Gastrocnemius medialis (tissue), 4 donors: ENCODE measurements at regions not wholly inside any gene's neighbourhood (a gene's known extent, or its start where the extent isn't known, plus 50 kb on each side); places are given as distances from the start of the nearest gene placed in this dataset.

Source experiments
- POLR2A ChIP-seq, 2 donors: fragments of 450-650 bp; IDR thresholded peaks; one replicate each; pipeline ENCODE4 v1.6.1; 2017; ENCODE audit warnings: antibody characterized with exemption in 2 of 2, mild to moderate bottlenecking in 2 of 2, moderate library complexity in 2 of 2
- TF ChIP-seq, protein P1 (sequence below), 5 experiments: fragments of 450-650 bp in 3 of 5; fragments of 200-600 bp in 2 of 5; sonication (generic) in 2 of 5; IDR thresholded peaks in 4 of 5; conservative IDR thresholded peaks in 1 of 5; 1 replicate in 4 of 5; 2 replicates in 1 of 5; pipeline ENCODE4 v1.5.1; 2016 to 2019; ENCODE audit warnings: antibody characterized with exemption in 5 of 5, mild to moderate bottlenecking in 3 of 5, moderate library complexity in 3 of 5

DNA sequence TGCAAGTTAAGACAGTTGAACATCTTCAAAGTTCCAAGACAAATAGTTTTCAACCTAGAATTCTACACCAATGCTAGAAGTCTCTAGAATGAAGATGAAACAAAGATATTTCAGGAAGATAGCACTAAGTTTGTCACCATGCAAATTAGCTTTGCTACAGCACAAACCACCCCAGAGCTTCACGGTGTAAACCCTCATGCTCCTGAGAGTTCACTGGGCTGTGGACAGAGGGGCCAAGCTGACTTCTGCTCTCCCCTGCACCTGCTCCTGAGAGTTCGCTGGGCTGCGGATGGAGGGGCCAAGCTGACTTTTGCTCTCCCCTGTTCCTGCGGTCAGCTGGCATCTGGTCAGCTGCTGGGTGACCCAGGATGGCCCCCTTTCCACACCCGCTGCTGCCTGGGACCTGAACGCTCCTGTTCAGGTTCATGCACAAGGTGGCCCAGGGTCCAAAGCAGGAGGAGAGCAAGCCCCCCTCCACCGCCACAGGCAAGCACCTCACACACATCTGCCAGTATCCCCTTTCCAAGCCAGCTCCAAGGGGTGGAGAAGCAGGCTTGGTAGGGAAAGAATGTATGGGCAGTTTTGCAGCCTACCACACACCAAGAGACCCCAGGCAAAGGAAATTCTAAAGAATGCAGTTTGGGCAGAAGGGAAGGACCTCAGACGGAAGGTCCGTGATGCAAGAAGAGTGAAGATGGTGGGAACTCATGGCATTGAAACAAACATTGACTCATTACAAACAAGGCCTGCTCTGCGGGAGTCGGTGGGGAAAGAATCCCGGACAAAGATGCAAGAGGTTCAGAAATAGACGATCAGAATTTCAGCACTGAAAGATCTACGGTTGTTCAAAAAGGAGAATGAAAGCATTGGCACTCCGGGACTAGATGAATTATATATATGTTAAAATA, 137.8 kb upstream of the PPP2R2D start:
- TF ChIP-seq, protein P1, sequence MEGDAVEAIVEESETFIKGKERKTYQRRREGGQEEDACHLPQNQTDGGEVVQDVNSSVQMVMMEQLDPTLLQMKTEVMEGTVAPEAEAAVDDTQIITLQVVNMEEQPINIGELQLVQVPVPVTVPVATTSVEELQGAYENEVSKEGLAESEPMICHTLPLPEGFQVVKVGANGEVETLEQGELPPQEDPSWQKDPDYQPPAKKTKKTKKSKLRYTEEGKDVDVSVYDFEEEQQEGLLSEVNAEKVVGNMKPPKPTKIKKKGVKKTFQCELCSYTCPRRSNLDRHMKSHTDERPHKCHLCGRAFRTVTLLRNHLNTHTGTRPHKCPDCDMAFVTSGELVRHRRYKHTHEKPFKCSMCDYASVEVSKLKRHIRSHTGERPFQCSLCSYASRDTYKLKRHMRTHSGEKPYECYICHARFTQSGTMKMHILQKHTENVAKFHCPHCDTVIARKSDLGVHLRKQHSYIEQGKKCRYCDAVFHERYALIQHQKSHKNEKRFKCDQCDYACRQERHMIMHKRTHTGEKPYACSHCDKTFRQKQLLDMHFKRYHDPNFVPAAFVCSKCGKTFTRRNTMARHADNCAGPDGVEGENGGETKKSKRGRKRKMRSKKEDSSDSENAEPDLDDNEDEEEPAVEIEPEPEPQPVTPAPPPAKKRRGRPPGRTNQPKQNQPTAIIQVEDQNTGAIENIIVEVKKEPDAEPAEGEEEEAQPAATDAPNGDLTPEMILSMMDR (IDR thresholded peaks at IDR 0.05 in 4 of 5, conservative IDR thresholded peaks at IDR 0.05 in 1 of 5): no peak
- no peak for TF ChIP-seq POLR2A (IDR thresholded peaks at IDR 0.05)
